ENCODE measurements at regions not wholly inside any gene's neighbourhood (a gene's known extent, or its start where the extent isn't known, plus 50 kb on each side); places are given as distances from the start of the nearest gene placed in this dataset.
A peak's percentile ranks its signal among the peaks of the same experiment; 100 is the strongest.

DNA sequence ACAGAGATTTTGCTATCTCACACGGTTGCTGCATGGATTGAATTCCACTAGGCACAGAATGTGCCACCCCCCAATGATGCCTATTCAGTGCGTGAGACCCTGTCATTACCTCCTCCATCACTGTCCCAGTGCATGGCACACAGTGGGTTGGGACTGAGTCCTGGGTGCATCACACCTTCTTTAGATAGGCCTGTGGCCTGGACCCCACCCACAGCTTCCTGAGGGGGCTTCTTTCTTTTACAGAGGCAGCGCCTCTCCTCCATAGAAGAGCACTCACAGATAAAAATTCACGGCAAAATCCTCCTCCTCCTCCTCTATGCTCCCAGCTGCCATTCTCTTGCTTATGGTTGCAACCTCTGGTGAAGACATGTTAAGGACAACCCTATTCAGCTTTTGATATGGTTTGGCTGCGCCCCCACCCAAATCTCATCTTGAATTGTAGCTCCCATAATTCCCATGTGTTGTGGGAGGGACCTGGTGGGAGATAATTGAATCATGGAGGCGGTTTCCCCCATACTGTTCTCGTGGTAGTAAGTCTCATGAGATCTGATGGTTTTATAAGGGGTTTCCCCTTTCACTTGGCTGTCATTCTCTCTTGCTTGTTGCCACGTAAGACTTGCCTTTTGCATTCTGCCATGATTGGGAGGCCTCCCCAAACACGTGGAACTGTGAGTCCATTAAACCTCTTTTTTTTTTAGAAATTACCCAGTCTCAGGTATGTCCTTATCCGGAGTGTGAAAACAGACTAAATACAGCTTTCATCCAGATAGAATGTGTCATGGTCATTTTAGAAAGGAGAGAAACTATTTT is 147.6 kb downstream of the KLF13 start:
- no peaks in the 10 kb centered on the region for H3K27me3 Mint-ChIP-seq
- no peaks in the 10 kb centered on the region for H3K36me3 Mint-ChIP-seq
- H3K4me1 Mint-ChIP-seq, result peaks cover 27% of the 10 kb centered on the region
- H3K27ac Mint-ChIP-seq, result peak overlapping the region; percentile 98
- peaks cover 2% of the 10 kb centered on the region for H3K9me3 Mint-ChIP-seq
- ATAC-seq (ENCODE audit: low read depth), result peak; percentile 31
- no peak for DNase-seq (ENCODE audit: low spot score in 2 of 2)
- peak overlapping the region; percentile 69 for H3K4me3 Mint-ChIP-seq

DNA sequence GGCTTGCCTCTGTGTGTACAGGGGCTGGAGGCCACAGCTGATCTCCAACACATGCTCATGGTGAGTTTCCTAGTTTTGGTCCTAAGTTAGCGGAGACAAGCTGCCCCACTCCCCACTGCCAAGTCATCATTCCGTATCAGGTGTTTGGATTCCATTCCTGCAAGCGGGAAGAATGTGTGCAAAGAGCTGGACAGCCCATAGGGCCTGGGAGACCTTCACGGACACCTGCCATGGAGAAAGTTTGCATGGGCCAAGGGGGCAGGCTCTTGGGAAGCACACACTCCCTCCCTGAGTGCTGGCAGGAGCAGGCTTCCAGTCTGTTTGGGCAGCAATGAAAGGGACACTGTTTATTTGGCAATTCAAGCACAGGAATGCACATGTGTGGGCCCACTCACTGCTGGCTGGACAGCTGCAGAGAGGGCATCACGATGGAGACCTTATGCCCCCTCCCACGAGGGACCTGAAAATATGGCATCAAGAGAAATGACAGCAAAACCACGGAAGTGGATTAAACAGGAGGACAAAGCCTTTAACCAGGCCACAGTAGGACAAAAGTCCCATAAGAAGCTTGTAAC is 149.7 kb downstream of the KLF13 start:
- peaks cover 2% of the 10 kb centered on the region for H3K9me3 Mint-ChIP-seq
- H3K4me3 Mint-ChIP-seq, result no peak overlapping the region
- no peak overlapping the region for H3K27ac Mint-ChIP-seq
- no peaks in the 10 kb centered on the region for H3K27me3 Mint-ChIP-seq
- H3K36me3 Mint-ChIP-seq, result no peaks in the 10 kb centered on the region
- ATAC-seq (ENCODE audit: low read depth), result no peak
- peaks cover 25% of the 10 kb centered on the region for H3K4me1 Mint-ChIP-seq
- no peak for DNase-seq (ENCODE audit: low spot score in 2 of 2)

DNA sequence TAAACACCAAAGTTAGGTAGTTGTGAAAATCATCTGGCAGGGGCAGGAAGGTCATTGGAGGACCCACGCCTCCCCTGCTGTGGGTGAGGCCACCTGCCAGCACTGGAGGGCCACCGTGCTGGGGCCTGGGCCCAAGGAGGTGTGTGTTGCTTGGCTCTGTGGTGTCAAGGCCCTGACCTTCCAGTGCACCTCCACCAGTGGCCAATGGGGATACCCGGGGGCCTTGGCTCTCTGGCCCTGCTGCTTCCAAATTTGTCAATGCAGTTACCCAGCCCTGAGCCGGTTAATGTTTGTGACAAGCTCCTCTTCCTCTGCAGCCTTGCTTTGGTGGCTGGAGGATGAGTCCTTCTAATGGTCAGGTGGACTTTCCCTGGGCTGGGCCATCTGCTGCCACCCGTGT is 150.2 kb downstream of the KLF13 start:
- no peak for ATAC-seq (ENCODE audit: low read depth)
- Mint-ChIP-seq H3K9me3 (peaks cover 2% of the 10 kb centered on the region), H3K36me3 (no peaks in the 10 kb centered on the region), H3K27me3 (no peaks in the 10 kb centered on the region), H3K27ac (no peak overlapping the region), H3K4me3 (no peak overlapping the region), H3K4me1 (peaks cover 25% of the 10 kb centered on the region)
- no peak for DNase-seq (ENCODE audit: low spot score in 2 of 2)

DNA sequence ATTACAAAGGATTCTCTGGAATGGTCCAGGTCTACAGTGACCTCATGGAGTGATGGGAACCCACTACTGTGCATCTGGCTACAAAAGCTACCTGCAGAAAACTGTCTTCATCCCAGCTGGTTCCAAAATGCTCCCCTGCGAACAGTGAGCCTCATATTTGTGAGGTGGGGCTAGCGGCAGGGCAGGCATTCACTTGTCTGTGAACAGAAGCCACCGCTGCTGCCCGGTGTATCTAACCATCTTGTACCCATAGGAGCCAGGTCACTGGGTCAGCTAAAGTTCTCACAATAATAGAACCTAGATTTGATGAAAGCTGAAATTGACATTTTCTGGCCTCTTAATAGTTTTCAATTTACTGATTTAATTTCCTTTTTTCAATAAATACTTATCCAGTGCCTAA is 150.7 kb downstream of the KLF13 start:
- Mint-ChIP-seq H3K36me3 (no peaks in the 10 kb centered on the region), H3K9me3 (peaks cover 2% of the 10 kb centered on the region), H3K4me1 (peaks cover 22% of the 10 kb centered on the region), H3K27ac (no peak overlapping the region), H3K27me3 (no peaks in the 10 kb centered on the region), H3K4me3 (no peak overlapping the region)
- ATAC-seq (ENCODE audit: low read depth) (no peak), DNase-seq (ENCODE audit: low spot score in 2 of 2) (no peak)

DNA sequence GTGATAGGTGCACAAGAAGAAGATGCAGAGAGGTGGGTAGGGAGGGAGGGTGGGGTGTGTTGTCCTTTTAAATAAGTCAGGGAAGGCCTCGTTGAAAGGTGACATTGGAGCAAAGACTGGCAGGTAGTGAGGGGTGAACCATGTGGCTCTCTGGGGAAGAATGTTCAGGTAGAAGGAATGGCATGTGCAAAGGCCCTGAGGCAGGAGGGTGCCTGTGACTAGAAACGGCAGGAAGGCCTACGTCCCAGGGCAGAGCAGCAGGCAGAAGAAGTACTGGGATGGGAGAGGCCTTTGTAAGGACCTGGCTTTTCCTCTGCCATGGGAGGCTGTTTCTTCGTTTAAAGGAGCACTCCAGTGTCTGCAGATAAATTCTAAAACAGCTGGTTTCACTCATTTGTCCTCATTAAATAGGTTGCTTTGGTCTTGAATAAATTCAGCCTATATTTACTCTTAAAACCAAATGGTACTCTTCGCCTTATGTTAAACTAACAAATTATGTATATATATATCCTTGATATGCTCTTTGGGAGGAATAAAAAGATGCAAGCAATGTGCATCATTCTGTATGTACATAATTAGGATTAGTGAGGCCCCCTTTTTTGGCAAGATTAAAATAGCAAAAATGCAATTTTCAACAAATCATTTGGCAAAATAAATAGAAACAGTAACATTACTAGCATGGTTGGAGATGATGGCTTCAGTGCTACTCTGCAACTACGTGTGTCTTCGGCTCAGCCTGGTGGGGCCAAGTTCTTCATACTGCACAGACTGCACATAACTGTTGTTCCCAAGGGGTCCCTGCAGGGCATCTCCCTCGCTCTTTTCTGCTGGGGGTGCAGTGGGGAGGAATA is 151.4 kb downstream of the KLF13 start:
- Mint-ChIP-seq H3K4me3 (no peak overlapping the region), H3K27ac (no peak overlapping the region), H3K36me3 (no peaks in the 10 kb centered on the region), H3K27me3 (peaks cover 2% of the 10 kb centered on the region), H3K4me1 (peaks cover 17% of the 10 kb centered on the region), H3K9me3 (peaks cover 2% of the 10 kb centered on the region)
- ATAC-seq (ENCODE audit: low read depth), result no peak
- DNase-seq (ENCODE audit: low spot score in 2 of 2), result no peak

DNA sequence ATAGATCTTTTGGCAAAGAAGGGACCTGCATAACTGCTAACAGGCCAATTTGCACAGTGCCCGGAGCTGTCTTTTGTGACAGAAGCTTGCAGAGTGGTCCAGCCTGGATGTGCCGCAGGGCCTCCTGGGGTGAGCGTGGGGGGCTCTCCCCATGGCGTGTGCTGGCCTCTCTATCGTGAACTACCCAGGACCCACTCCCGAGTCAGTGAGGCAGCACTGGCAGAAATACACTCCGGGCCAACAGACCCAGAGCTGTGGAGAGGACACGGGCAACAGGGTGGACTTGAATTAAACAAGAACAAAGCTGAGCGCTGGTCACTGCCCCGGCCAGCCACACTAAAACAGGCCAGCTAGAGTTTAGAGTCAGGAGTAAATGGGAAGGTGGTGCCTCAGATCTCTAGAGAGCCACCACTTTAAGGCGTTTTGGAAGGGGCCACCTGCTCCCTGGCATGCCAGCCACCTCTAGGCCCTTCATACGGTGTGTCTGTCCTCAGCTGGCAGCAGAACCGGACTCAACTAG is 152.1 kb downstream of the KLF13 start:
- Mint-ChIP-seq H3K9me3 (peaks cover 2% of the 10 kb centered on the region), H3K4me1 (peaks cover 11% of the 10 kb centered on the region), H3K4me3 (no peak overlapping the region), H3K36me3 (no peaks in the 10 kb centered on the region), H3K27ac (no peak overlapping the region), H3K27me3 (peaks cover 2% of the 10 kb centered on the region)
- ATAC-seq (ENCODE audit: low read depth), result no peak
- DNase-seq (ENCODE audit: low spot score in 2 of 2), result no peak

DNA sequence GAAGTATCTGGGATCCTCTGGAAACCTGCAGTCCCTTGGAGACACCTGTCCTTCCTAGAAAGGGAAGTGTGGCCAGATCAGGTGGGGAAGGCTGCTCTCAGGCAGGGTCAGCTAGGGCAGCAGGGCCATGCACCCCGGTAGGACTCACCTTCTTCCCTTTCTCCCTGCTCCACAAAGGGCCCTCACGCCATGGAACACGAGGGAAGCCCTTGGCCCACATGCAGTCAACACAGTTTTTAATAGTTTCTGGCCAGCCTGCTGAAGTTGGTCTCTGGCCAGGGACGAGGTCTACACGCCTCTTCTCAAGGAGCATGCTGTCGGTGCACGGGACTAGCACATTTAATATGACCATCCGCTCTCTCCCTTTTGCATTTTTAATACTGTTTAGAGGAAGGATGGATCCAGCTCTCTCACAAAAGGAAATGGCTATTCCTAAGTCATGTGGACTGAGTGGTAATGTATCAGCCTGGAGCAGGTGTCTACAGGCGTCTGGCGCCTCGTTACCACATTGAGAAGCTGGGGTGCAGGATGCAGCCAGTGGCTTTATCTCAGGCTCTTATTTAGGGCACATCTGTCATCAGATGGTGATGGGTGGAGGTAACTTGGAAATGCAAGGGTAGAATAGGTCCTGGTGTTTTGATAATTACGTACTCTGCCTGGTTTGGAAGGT is 153.9 kb downstream of the KLF13 start:
- peaks cover 7% of the 10 kb centered on the region for H3K4me1 Mint-ChIP-seq
- H3K27ac Mint-ChIP-seq, result no peak overlapping the region
- H3K36me3 Mint-ChIP-seq, result peaks cover 3% of the 10 kb centered on the region
- no peak overlapping the region for H3K4me3 Mint-ChIP-seq
- no peak for DNase-seq (ENCODE audit: low spot score in 2 of 2)
- H3K9me3 Mint-ChIP-seq, result peaks cover 2% of the 10 kb centered on the region
- no peak for ATAC-seq (ENCODE audit: low read depth)
- H3K27me3 Mint-ChIP-seq, result peaks cover 8% of the 10 kb centered on the region

DNA sequence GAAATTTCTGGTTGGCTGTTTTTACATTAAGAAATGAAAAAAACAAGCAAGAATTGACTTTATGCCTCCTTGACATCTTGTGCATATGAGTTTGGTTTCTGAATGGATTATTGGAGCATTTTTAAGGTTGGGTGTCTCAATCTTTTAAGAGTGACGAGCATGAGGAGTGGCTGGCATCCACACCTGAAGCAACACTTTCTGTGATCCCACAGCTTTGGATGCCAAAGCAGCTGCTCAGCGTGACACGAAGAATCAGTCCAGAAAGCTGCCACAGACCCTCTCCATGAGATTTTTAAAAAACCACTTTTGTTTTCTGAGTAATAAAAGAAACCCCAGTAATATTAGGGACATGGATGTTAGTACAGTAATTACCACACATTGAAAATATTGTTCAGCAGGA is 154.5 kb downstream of the KLF13 start:
- ATAC-seq (ENCODE audit: low read depth), result no peak
- no peak overlapping the region for H3K4me3 Mint-ChIP-seq
- H3K27ac Mint-ChIP-seq, result no peak overlapping the region
- H3K27me3 Mint-ChIP-seq, result peaks cover 8% of the 10 kb centered on the region
- H3K9me3 Mint-ChIP-seq, result peaks cover 2% of the 10 kb centered on the region
- H3K36me3 Mint-ChIP-seq, result peaks cover 3% of the 10 kb centered on the region
- H3K4me1 Mint-ChIP-seq, result peaks cover 7% of the 10 kb centered on the region
- DNase-seq (ENCODE audit: low spot score in 2 of 2), result no peak

DNA sequence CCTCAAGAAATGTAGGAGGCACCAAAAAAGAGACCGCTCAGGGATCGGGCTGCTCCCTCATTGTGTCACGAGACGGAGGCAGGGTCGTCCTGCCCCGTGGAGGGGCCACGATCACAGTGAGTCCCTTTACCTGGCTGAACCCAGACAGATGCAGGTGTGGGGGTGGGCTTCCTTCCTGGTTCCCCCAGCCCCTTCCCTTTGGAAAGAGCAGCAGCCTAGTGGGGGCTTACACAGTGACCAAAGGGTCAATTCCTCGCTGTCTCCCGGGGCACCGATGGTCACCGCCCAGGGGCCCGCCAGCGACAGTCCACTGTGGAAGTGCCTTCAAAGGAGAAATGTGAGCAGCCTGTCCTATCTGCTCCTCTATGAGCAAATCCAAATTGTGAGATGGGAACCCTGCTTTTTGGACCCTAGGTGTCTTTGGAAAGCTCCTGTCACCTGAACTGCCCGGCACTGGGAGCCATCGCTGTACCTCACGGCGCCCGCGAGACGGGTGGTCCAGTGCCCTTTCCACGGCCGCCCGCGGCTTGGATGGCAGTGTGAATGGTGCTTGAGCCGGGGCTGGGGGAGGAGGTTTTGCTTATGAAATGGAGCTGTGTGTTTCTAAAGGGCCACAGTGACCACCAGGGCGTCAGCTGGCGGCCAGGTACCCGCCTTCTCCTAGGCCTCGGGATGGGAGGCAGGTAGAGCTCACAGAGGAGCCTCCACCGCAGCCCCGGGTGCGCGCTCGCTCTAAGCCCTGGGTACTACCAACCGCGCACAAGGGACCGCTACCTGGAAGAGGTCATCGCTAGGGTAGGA is 155.7 kb downstream of the KLF13 start:
- peaks cover 2% of the 10 kb centered on the region for H3K9me3 Mint-ChIP-seq
- peaks cover 8% of the 10 kb centered on the region for H3K27me3 Mint-ChIP-seq
- ATAC-seq (ENCODE audit: low read depth), result no peak
- H3K27ac Mint-ChIP-seq, result no peak overlapping the region
- peaks cover 7% of the 10 kb centered on the region for H3K4me1 Mint-ChIP-seq
- peaks cover 3% of the 10 kb centered on the region for H3K36me3 Mint-ChIP-seq
- DNase-seq (ENCODE audit: low spot score in 2 of 2), result no peak
- peak overlapping the region; percentile 84 for H3K4me3 Mint-ChIP-seq

DNA sequence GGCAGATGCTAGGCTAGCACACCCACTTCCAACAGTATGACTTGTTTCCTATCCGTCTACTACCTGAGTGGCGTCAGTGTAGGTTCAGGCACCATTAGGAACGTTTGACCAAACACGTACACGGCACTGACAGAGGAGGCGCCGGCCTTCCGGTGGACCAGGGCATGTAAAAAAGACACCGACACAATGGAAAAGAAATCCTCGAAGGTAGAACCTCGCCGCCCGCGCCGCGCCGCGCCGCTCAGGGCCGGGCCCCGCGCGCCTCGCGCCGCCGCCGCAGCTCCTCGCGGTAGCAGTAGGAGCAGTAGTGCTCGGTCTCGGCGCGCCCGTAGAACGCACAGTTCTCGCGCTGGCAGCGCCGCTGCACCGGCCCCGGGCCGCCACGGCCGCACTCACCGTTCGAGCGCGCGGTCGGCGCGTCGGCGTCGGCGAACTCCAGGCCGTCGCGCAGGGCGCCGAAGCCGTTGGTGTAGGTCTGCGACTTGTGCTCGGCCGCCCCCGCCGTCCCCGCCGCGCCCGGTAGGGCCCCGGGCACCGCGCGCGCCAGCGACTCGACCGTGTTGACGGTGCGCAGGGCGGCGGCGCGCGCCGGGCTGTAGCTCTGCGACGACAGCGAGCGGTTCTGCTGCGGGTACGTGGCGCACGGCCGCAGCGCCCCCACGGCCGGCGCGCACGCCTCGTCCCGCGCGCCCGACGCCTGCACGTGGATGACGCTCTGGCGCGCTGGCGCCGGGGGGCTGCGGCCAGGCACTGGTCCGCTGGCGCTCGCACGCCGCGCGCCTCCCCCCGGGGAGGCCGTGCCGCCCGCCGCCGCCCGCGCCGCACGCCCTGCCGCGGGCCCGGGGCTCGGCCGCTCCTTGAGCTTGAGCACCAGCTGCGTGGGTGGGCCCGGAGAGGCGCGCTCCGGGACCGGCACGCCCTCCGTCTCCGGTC is 156.7 kb downstream of the KLF13 start:
- no peaks in the 10 kb centered on the region for H3K9me3 Mint-ChIP-seq
- H3K36me3 Mint-ChIP-seq, result peaks cover 3% of the 10 kb centered on the region
- ATAC-seq (ENCODE audit: low read depth), result peak; percentile 66
- no peak overlapping the region for H3K27ac Mint-ChIP-seq
- DNase-seq (ENCODE audit: low spot score in 2 of 2), result peak; percentile 18 to 33
- H3K27me3 Mint-ChIP-seq, result peaks cover 8% of the 10 kb centered on the region
- H3K4me1 Mint-ChIP-seq, result peaks cover 15% of the 10 kb centered on the region
- peak overlapping the region; percentile 84 for H3K4me3 Mint-ChIP-seq

DNA sequence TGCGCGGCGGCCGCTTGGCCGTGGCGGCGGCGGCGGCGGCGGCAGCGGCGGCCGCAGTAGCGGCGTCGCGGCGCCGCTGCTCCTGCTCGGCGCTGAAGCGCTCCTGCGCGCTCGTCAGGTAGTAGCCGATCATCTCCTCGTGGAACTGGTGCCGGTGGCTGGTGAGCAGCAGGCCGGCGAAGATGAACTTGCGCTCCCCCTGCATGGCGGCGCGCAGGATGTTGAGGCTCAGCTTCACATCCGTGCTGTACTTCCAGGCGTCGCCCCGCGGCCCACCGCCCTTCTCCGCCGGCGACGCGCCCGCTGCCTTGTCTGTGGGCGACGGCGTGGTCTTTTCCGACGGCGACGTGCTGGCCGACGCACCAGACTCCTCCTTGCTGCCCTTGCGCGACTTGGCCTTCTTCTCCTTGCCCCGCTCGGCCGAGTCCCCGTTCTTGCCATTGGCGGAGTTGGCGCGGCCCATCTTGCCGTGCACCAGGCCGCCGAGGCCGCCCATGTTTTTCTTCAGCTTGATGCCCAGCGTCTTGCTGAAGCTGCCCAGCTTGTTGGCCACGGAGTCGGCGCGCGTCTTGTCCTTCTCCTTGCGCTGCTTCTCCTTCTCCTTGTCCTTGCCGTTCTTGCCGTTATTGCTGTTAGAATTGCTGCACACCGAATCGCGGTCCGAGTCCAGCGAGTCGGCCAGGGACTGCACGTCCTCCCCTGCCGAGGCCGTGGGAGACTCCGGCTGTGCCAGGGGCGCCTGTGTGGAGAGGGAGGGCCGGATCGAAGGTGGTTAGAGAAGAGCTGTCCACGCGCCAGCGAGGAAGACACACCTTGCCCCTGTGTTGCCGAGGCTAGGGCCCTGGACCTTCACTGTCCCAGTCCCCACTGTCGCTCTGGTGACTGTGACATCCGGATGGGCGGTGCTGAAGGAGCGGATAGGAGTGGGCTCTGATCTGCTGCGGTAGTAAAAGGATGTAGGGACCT is 157.6 kb downstream of the KLF13 start:
- Mint-ChIP-seq H3K9me3 (no peaks in the 10 kb centered on the region), H3K27me3 (peaks cover 8% of the 10 kb centered on the region), H3K4me1 (peaks cover 21% of the 10 kb centered on the region), H3K36me3 (peaks cover 3% of the 10 kb centered on the region), H3K4me3 (peak overlapping the region; percentile 85), H3K27ac (no peak overlapping the region)
- DNase-seq (ENCODE audit: low spot score in 2 of 2) (no peak), ATAC-seq (ENCODE audit: low read depth) (peak; percentile 7)

Measured in memory B cell (primary cell).